ENCODE measurements at regions not wholly inside any gene's neighbourhood (a gene's known extent, or its start where the extent isn't known, plus 50 kb on each side); places are given as distances from the start of the nearest gene placed in this dataset.

GRCh38 chr16:52921104-52921503 lies 131.6 kb downstream of the CHD9NB start:
- no peak overlapping the region for H3K9ac ChIP-seq (ENCODE audit: low read length)
- Mint-ChIP-seq H3K27me3 (ENCODE audit: low read depth, unreplicated experiment) (no peaks in the 10 kb centered on the region), H3K4me1 (ENCODE audit: low read depth, unreplicated experiment) (peaks cover 2% of the 10 kb centered on the region), H3K27ac (ENCODE audit: unreplicated experiment) (no peak overlapping the region), H3K4me3 (ENCODE audit: unreplicated experiment) (no peak overlapping the region), H3K9me3 (ENCODE audit: unreplicated experiment) (no peaks in the 10 kb centered on the region), H3K36me3 (ENCODE audit: low read depth, unreplicated experiment) (no peaks in the 10 kb centered on the region)
- DNase-seq (ENCODE audit: low read depth): no peak
- H3K9me3 ChIP-seq (ENCODE audit: insufficient read depth, low read depth, low read length): no peaks in the 10 kb centered on the region
- FAIRE-seq: no peak
- no peaks in the 10 kb centered on the region for H3K79me2 ChIP-seq (ENCODE audit: insufficient read depth, low read length)
- no peaks in the 10 kb centered on the region for H3K27me3 ChIP-seq (ENCODE audit: insufficient read depth, low read length)
- no peaks in the 10 kb centered on the region for H3K36me3 ChIP-seq (ENCODE audit: insufficient read depth, low read length)
- no peaks in the 10 kb centered on the region for H4K20me1 ChIP-seq (ENCODE audit: insufficient read depth, low read length)
- no peak overlapping the region for H3K4me2 ChIP-seq (ENCODE audit: low read length)
- no peak for TF ChIP-seq CTCF (IDR thresholded peaks at IDR 0.05; ENCODE audit: insufficient read depth, low read depth, low read length)
- TF ChIP-seq EZH2 (IDR thresholded peaks at IDR 0.05; ENCODE audit: insufficient read depth, low read length): no peak
- H3K4me3 ChIP-seq (ENCODE audit: insufficient read depth, low read depth, low read length): no peak overlapping the region
- no peaks in the 10 kb centered on the region for H3K4me1 ChIP-seq (ENCODE audit: insufficient read depth, low read length)
- no peak overlapping the region for H3K27ac ChIP-seq (ENCODE audit: low read depth, low read length)
- no peak overlapping the region for H2AFZ ChIP-seq (ENCODE audit: low read depth, low read length)

DNA sequence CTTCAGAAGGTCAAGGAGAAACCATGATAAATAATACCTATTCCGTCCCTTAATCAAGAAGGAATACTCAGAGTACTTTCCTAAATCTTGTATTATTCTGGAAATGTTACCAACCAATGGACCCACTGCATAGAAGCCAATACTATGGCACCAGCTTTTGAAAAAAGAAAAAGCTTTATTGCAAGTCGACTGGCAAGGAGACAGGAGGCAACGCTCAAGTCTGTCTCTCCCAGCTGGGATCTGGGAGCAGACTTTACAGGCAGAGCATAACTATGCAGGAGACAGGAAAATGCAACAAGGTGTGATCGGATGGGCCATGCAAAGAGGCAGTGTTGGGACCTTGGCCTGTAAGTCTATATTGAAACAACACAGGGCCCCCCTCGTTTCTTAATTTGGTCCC lies 132.4 kb downstream of the CHD9NB start:
- Mint-ChIP-seq H3K9me3 (ENCODE audit: unreplicated experiment) (no peaks in the 10 kb centered on the region), H3K27me3 (ENCODE audit: low read depth, unreplicated experiment) (no peaks in the 10 kb centered on the region), H3K4me1 (ENCODE audit: low read depth, unreplicated experiment) (peaks cover 2% of the 10 kb centered on the region), H3K36me3 (ENCODE audit: low read depth, unreplicated experiment) (no peaks in the 10 kb centered on the region), H3K4me3 (ENCODE audit: unreplicated experiment) (no peak overlapping the region), H3K27ac (ENCODE audit: unreplicated experiment) (no peak overlapping the region)
- DNase-seq (ENCODE audit: low read depth) (no peak), FAIRE-seq (no peak)
- Histone ChIP-seq H3K4me3 (ENCODE audit: insufficient read depth, low read depth, low read length) (no peak overlapping the region), H3K4me2 (ENCODE audit: low read length) (no peak overlapping the region), H3K27ac (ENCODE audit: low read depth, low read length) (no peak overlapping the region), H3K9ac (ENCODE audit: low read length) (no peak overlapping the region), H3K4me1 (ENCODE audit: insufficient read depth, low read length) (no peaks in the 10 kb centered on the region), H2AFZ (ENCODE audit: low read depth, low read length) (no peak overlapping the region), H3K9me3 (ENCODE audit: insufficient read depth, low read depth, low read length) (no peaks in the 10 kb centered on the region), H3K79me2 (ENCODE audit: insufficient read depth, low read length) (no peaks in the 10 kb centered on the region), H4K20me1 (ENCODE audit: insufficient read depth, low read length) (no peaks in the 10 kb centered on the region), H3K36me3 (ENCODE audit: insufficient read depth, low read length) (no peaks in the 10 kb centered on the region), H3K27me3 (ENCODE audit: insufficient read depth, low read length) (no peaks in the 10 kb centered on the region)
- TF ChIP-seq EZH2 (IDR thresholded peaks at IDR 0.05; ENCODE audit: insufficient read depth, low read length): no peak
- TF ChIP-seq CTCF (IDR thresholded peaks at IDR 0.05; ENCODE audit: insufficient read depth, low read depth, low read length): no peak

DNA sequence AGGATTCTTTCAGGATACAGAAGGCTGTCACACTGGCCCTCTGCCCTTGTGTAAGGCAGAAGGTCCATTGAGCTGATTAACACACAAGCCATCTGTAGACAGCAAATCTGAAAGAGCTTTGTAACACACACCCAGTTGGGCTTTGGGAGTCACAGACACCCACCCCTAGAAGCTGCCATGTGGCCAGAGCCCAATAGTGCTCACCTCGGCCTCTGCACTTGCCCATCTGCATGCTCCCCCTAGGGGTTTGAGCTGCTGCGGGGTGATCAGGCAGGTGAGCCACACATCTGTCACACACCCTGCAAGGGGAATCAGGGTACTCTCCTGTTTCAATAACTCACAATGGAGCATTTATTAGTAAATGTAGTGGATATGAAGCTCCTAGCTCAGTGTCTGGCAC lies 138.3 kb downstream of the CHD9NB start:
- H3K4me3 Mint-ChIP-seq (ENCODE audit: unreplicated experiment): no peak overlapping the region
- H3K4me2 ChIP-seq (ENCODE audit: low read length): no peak overlapping the region
- no peaks in the 10 kb centered on the region for H3K9me3 ChIP-seq (ENCODE audit: insufficient read depth, low read depth, low read length)
- TF ChIP-seq EZH2 (IDR thresholded peaks at IDR 0.05; ENCODE audit: insufficient read depth, low read length) (no peak), CTCF (IDR thresholded peaks at IDR 0.05; ENCODE audit: insufficient read depth, low read depth, low read length) (no peak)
- no peaks in the 10 kb centered on the region for H3K4me1 ChIP-seq (ENCODE audit: insufficient read depth, low read length)
- DNase-seq (ENCODE audit: low read depth) (no peak), FAIRE-seq (no peak)
- H3K36me3 ChIP-seq (ENCODE audit: insufficient read depth, low read length): no peaks in the 10 kb centered on the region
- H3K9me3 Mint-ChIP-seq (ENCODE audit: unreplicated experiment): no peaks in the 10 kb centered on the region
- H3K27me3 Mint-ChIP-seq (ENCODE audit: low read depth, unreplicated experiment): no peaks in the 10 kb centered on the region
- no peaks in the 10 kb centered on the region for H3K79me2 ChIP-seq (ENCODE audit: insufficient read depth, low read length)
- H3K4me3 ChIP-seq (ENCODE audit: insufficient read depth, low read depth, low read length): no peak overlapping the region
- no peak overlapping the region for H2AFZ ChIP-seq (ENCODE audit: low read depth, low read length)
- H3K27ac Mint-ChIP-seq (ENCODE audit: unreplicated experiment): no peak overlapping the region
- no peak overlapping the region for H3K27ac ChIP-seq (ENCODE audit: low read depth, low read length)
- no peaks in the 10 kb centered on the region for H3K4me1 Mint-ChIP-seq (ENCODE audit: low read depth, unreplicated experiment)
- no peak overlapping the region for H3K9ac ChIP-seq (ENCODE audit: low read length)
- no peaks in the 10 kb centered on the region for H3K36me3 Mint-ChIP-seq (ENCODE audit: low read depth, unreplicated experiment)
- H3K27me3 ChIP-seq (ENCODE audit: insufficient read depth, low read length): no peaks in the 10 kb centered on the region
- no peaks in the 10 kb centered on the region for H4K20me1 ChIP-seq (ENCODE audit: insufficient read depth, low read length)

Data from astrocyte (in vitro differentiated cells and primary cell).